GM12878 (cell line): ENCODE measurements at regions not wholly inside any gene's neighbourhood (a gene's known extent, or its start where the extent isn't known, plus 50 kb on each side); places are given as distances from the start of the nearest gene placed in this dataset.

ENCODE experiments used
- ATAC-seq: fragments of 200-7000 bp; cut with Tn5 transposase; 3 replicates; pipeline ENCODE4 v1.9.1; 2020; ENCODE audit warnings: mild to moderate bottlenecking, moderate library complexity
- BruUV-seq: library from RNA; stranded (reverse); fragments of 400-500 nt; replicated peaks from 2 replicates; lab custom pipeline; 2021; lab: Mats Ljungman, UMichigan
- CTCF ChIA-PET: fragments of 300-600 bp; sonication (Branson Sonifier 250); formaldehyde crosslinking; extraction: SDS; loops from one replicate; lab custom pipeline; 2021; ENCODE audit warnings: inconsistent platforms; lab: Yijun Ruan, JAX
- POLR2A ChIA-PET: fragments of 350-600 bp; formaldehyde crosslinking; extraction: SDS; loops from one replicate; lab custom pipeline; 2021; ENCODE audit warnings: inconsistent platforms; lab: Charles Lee
- RAD21 ChIA-PET: fragments of 300-600 bp; sonication (Branson Sonifier 250); formaldehyde crosslinking; loops from one replicate; lab custom pipeline; 2023; ENCODE audit warnings: antibody characterized with exemption; ENCODE audit not compliant: unreplicated experiment; lab: Charles Lee
- SMC1A ChIA-PET: fragments of 300-600 bp; sonication (Branson Sonifier 250); formaldehyde crosslinking; loops from one replicate; lab custom pipeline; 2023; ENCODE audit not compliant: unreplicated experiment, uncharacterized antibody; lab: Charles Lee
- DNase-seq: peaks from one replicate; pipeline ENCODE4 v3.0.0-alpha.2; 2011; ENCODE audit warnings: low read depth, low spot score
- FAIRE-seq: peaks from 3 replicates; lab custom pipeline; 2011; peaks lifted over from hg19 to GRCh38; lab: Jason Lieb, UNC
- H2AFZ ChIP-seq: 2 replicates; pipeline ENCODE4 v1.6.0; 2011; ENCODE audit warnings: low read depth, low read length, control low read depth; ENCODE audit not compliant: control insufficient read depth
- H3K27ac ChIP-seq: 2 replicates; pipeline ENCODE4 v1.5.1; 2011; ENCODE audit warnings: control low read depth; ENCODE audit not compliant: control insufficient read depth, insufficient read depth
- H3K27me3 ChIP-seq, 2 experiments: replicated peaks in 1 of 2; 2 replicates each; pipeline versions ENCODE4 v1.6.0 to v1.6.1; 2011; ENCODE audit warnings: low read length in 1 of 2; ENCODE audit not compliant: control insufficient read depth in 2 of 2, insufficient read depth in 2 of 2
- H3K36me3 ChIP-seq, 2 experiments: 2 replicates each; pipeline ENCODE4 v1.5.1; 2011; ENCODE audit warnings: low read length in 1 of 2; ENCODE audit not compliant: control insufficient read depth in 2 of 2, insufficient read depth in 2 of 2
- H3K4me1 ChIP-seq: 2 replicates; pipeline ENCODE4 v1.6.1; 2011; ENCODE audit warnings: mild to moderate bottlenecking, low read length, moderate library complexity, mixed read lengths; ENCODE audit not compliant: control insufficient read depth, insufficient read depth
- H3K4me2 ChIP-seq: 2 replicates; pipeline ENCODE4 v1.6.0; 2011; ENCODE audit warnings: control low read depth; ENCODE audit not compliant: control insufficient read depth, insufficient read depth
- H3K4me3 ChIP-seq: fragments of 200-600 bp; sonication (generic); 2 replicates; pipeline ENCODE4 v1.5.1; 2016
- H3K79me2 ChIP-seq: 2 replicates; pipeline ENCODE4 v1.6.0; 2011; ENCODE audit warnings: low read length; ENCODE audit not compliant: control insufficient read depth, insufficient read depth
- H3K9ac ChIP-seq: 2 replicates; pipeline ENCODE4 v1.8.0; 2011; ENCODE audit warnings: low read length, control low read depth, mixed read lengths; ENCODE audit not compliant: control insufficient read depth, insufficient read depth
- H3K9me3 ChIP-seq: replicated peaks from 3 replicates; pipeline ENCODE4 v1.5.1; 2011; ENCODE audit warnings: mild to moderate bottlenecking, low read length; ENCODE audit not compliant: control insufficient read depth, insufficient read depth
- H4K20me1 ChIP-seq: 2 replicates; pipeline ENCODE4 v1.6.0; 2011; ENCODE audit not compliant: control insufficient read depth, insufficient read depth
- BACH1 ChIP-seq: fragments of 450-650 bp; IDR thresholded peaks from 2 replicates; pipeline ENCODE4 v1.6.1; 2017; ENCODE audit warnings: mild to moderate bottlenecking, borderline replicate concordance
- BMI1 ChIP-seq: fragments of 450-650 bp; IDR thresholded peaks from 2 replicates; pipeline ENCODE4 v1.6.1; 2016; ENCODE audit warnings: mild to moderate bottlenecking, moderate library complexity, borderline replicate concordance
- CHD1 ChIP-seq: IDR thresholded peaks from 2 replicates; pipeline ENCODE4 v1.6.1; 2012; ENCODE audit warnings: low read depth, low read length, improper control_type of control experiment
- PAX5 ChIP-seq: IDR thresholded peaks from 2 replicates; pipeline ENCODE4 v1.6.1; 2011; ENCODE audit warnings: low read depth, low read length, borderline replicate concordance
- RB1 ChIP-seq: fragments of 450-650 bp; formaldehyde crosslinking; IDR thresholded peaks from 2 replicates; pipeline ENCODE4 v1.6.1; 2017; ENCODE audit warnings: mild to moderate bottlenecking, borderline replicate concordance
- ZNF687 ChIP-seq: fragments of 450-650 bp; IDR thresholded peaks from 2 replicates; pipeline ENCODE4 v1.6.1; 2017; ENCODE audit warnings: mild to moderate bottlenecking, moderate library complexity
- WGBS: methylation state at CpG from one replicate; pipeline ENCODE4 v1.1.6; 2016; ENCODE audit warnings: low lambda C conversion rate; ENCODE audit not compliant: insufficient replicate concordance, insufficient coverage; ENCODE audit errors: missing lambda C conversion rate; 5-methylcytosine and 5-hydroxymethylcytosine counted together
- in situ Hi-C: fragments of 300-500 bp; cut with MboI; formaldehyde crosslinking; loops from 9 replicates; pipeline ENCODE4 v1.14.3; 2018; ENCODE audit warnings: mixed read lengths
- intact Hi-C: fragments of 100-400 bp; cut with micrococcal nuclease; formaldehyde crosslinking; loops from one replicate; pipeline ENCODE4 v1.14.2; 2022; ENCODE audit not compliant: unreplicated experiment

DNA sequence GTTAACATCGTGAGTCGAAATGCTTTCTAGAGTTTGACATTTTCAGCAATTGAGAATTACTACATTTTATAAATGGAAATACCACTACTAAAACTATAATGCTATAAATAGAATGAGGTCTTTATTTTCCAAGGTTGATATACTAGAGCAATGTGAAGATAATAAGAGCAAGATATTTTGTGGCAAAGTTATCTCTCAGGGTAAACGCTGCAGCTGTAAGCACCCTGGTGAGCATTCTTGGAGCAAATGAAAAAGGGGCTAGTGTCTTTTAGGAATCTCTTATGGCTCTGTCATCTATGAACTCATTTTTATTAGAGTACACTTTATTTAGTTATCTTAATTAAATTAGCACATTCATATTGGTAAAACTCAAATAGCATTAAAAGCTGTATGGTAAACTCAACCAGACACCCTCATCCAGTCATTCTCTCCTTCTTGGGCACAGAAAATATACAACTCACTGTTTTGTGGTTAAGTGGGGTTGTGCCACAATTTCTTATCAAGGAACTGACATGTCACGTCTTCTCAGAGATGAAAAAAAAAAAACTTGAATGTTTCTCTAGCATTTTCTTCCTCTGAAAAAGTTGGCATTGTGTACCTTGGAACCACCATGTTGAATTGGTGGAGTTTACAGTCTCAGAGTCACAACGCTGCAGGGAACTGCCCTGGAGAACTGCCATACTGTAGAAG is 289.5 kb upstream of the PFKP start:
- Histone ChIP-seq H3K27me3 (no peaks in the 10 kb centered on the region), H3K4me3 (no peak overlapping the region), H2AFZ (no peak overlapping the region), H4K20me1 (no peaks in the 10 kb centered on the region), H3K9me3 (no peaks in the 10 kb centered on the region; the same call in 2 of the 3 replicates), H3K79me2 (no peaks in the 10 kb centered on the region), H3K4me2 (no peak overlapping the region), H3K4me1 (no peaks in the 10 kb centered on the region), H3K9ac (no peak overlapping the region), H3K27ac (no peak overlapping the region), H3K36me3 (no peaks in the 10 kb centered on the region)
- TF ChIP-seq RB1 (no peak), PAX5 (no peak), CHD1 (no peak), BACH1 (no peak), BMI1 (no peak), ZNF687 (no peak)
- ChIA-PET RAD21 (no interaction called here), SMC1A (no interaction called here), POLR2A (no interaction called here), CTCF (no interaction called here)
- intact Hi-C loops (no loop called here), in situ Hi-C loops (no loop called here)
- no peak for FAIRE-seq
- ATAC-seq: no peak
- BruUV-seq: no TSS peak
- 28% methylated on average over 5 of the region's 5 CpGs for WGBS
- no peak for DNase-seq
